ENCODE measurements at regions not wholly inside any gene's neighbourhood (a gene's known extent, or its start where the extent isn't known, plus 50 kb on each side); places are given as distances from the start of the nearest gene placed in this dataset.

GRCh38 chr9:10674586-10674985, 61.8 kb upstream of the PTPRD start:
- DNase-seq (ENCODE audit: low read depth in 2 of 3, low spot score in 2 of 3), result no peak

GRCh38 chr9:10678010-10678409, 65.2 kb upstream of the PTPRD start:
- DNase-seq (ENCODE audit: low read depth in 2 of 3, low spot score in 2 of 3), result no peak

GRCh38 chr9:10678790-10679189, 66.0 kb upstream of the PTPRD start:
- DNase-seq (ENCODE audit: low read depth in 2 of 3, low spot score in 2 of 3), result no peak

- no peak for DNase-seq (ENCODE audit: low read depth in 2 of 3, low spot score in 2 of 3)
Measured at GRCh38 chr9:10686943-10687342, 74.1 kb upstream of the PTPRD start.

GRCh38 chr9:10690546-10690945, 77.7 kb upstream of the PTPRD start:
- DNase-seq (ENCODE audit: low read depth in 2 of 3, low spot score in 2 of 3), result no peak

DNA sequence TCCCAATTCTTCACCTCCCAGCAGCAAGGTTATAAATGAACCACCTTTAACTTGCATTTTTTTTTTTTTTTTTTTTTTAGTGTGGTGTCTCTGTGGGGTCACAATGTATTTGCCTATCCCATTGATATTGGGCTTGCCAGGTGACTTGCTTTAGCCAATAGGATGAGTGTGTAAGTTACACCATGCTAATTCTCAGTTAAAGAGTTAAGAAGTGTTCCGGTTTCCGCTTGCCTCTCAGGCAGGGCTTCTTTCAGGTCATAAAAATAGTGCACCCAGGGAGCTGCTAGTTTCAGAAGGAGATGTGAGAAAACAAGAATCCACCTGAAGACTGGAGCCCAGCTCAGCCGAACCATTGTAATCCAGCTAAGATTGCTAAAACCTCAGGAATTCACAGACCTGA, 84.2 kb upstream of the PTPRD start:
- DNase-seq (ENCODE audit: low read depth in 2 of 3, low spot score in 2 of 3), result no peak

GRCh38 chr9:10700291-10700690, 87.5 kb upstream of the PTPRD start:
- no peak for DNase-seq (ENCODE audit: low read depth in 2 of 3, low spot score in 2 of 3)

GRCh38 chr9:10700915-10701314, 88.1 kb upstream of the PTPRD start:
- no peak for DNase-seq (ENCODE audit: low read depth in 2 of 3, low spot score in 2 of 3)

DNA sequence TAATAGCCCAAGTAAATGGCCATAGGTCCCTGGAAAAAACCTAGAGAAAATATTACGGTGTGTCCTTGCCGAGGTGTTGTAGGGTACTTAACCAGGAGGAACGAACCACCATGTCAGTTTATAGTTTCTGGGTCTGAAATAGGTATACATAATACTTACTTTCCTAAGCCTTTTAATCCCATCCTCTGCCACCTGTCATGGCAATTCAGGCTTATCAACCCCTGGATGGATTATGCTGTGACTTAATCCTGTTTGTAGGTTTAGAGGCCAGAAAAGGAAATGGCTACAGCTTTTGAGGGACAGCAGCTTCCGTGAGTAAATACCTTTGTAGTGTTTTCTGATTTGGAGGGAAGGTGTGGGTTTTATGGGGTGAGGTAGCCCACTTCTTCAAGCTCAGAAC, 89.1 kb upstream of the PTPRD start:
- DNase-seq (ENCODE audit: low read depth in 2 of 3, low spot score in 2 of 3), result no peak

DNA sequence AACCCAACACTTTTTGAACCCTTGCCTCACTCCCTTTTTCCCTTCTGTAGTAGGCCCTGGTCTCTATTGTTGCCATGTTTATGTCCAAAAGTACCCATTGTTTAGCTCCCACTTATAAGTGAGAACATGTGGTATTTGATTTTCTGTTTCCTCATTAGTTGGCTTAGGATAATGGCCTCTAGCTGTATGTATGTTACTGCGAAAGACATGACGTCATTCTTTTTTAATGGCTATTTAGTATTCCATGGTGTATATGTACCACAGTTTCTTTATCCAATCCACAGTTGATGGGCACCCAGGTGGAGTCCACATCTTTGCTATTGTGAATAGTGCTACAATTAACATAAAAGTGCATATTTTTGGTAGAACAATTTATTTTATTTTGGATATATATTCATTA, 90.3 kb upstream of the PTPRD start:
- DNase-seq (ENCODE audit: low read depth in 2 of 3, low spot score in 2 of 3), result no peak

GRCh38 chr9:10704720-10705119, 91.9 kb upstream of the PTPRD start:
- no peak for DNase-seq (ENCODE audit: low read depth in 2 of 3, low spot score in 2 of 3)

DNA sequence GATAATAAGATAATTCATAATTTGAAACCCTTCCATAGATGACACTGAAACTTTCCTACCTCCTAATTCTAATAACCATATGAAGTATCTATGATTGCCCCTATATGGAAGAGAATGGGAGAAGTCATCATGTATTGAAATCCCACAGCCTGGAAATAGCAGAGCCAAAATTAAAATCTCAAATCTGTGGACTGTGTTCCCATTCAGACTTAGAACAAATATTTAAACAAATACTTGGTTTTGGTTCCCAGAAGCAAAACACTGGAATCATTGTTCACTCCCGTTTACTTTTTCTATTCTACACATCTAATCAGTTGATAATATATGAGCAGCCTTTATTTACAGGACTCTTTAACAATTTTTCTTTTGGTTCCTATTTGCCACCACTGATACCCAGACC, 92.6 kb upstream of the PTPRD start:
- no peak for DNase-seq (ENCODE audit: low read depth in 2 of 3, low spot score in 2 of 3)

DNA sequence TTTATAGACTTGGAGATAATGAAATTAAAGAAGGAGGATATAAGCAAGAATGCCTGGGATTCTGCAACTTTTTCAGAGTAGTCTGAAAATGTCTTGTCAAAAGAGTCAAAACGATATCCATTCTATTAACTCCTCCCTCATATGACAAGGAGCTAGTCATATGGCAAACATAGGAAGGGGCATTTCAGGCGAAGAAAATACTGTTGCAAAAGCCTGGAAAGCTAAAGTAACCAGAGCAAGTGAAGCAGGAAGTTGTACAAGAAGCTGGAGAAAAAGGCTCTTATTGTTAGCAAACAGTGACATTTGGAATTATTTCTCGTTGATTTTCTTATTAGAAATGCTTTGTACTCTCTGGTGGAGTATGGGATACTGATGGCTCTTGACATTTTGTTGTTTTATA, 94.0 kb upstream of the PTPRD start:
- DNase-seq (ENCODE audit: low read depth in 2 of 3, low spot score in 2 of 3), result no peak

DNA sequence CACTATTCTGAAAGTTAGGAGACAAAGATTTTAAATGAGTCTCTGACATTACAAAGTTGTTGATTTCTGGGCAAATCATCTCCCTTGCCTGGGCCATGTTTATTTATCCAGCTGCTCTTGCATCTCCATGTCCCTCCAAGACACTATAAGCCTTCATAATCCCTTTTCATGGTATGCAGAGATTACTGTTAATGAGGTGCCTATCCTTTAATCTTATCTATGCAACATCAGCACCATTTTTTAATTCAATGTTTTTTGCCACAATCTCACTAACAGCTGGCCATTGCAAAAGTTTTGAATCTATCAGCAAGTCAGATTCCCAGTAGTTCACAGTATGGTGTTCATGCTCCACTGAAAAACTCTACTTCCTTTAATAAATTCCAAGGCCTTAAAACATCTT, 108.5 kb upstream of the PTPRD start:
- DNase-seq (ENCODE audit: low read depth in 2 of 3, low spot score in 2 of 3), result no peak

- no peak for DNase-seq (ENCODE audit: low read depth in 2 of 3, low spot score in 2 of 3)
Measured at GRCh38 chr9:10729213-10729612, 116.4 kb upstream of the PTPRD start.

DNA sequence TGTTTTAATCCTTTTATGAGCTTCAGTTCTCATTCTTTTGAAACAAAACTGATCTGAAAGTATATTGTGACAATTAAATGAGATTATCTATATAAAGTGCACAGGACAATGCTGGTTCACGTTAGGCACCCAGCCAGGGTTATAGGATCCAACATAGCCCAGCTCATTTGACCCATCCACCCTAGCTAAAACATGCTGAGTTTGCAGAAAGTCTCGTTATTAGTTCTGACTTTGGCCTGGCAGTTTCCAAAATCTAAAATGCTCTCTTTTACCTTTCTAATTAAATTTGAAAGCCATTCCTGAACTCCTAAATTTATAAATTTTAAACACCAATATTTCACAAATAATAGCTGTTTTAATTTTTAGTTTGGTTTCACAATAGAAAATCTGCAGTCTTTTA, 131.9 kb upstream of the PTPRD start:
- no peak for DNase-seq (ENCODE audit: low read depth in 2 of 3, low spot score in 2 of 3)

GRCh38 chr9:10753474-10753873, 140.7 kb upstream of the PTPRD start:
- no peak for DNase-seq (ENCODE audit: low read depth in 2 of 3, low spot score in 2 of 3)

GRCh38 chr9:10764481-10764880, 151.7 kb upstream of the PTPRD start:
- no peak for DNase-seq (ENCODE audit: low read depth in 2 of 3, low spot score in 2 of 3)

- no peak for DNase-seq (ENCODE audit: low read depth in 2 of 3, low spot score in 2 of 3)
Measured at GRCh38 chr9:10773136-10773535, 160.3 kb upstream of the PTPRD start.

GRCh38 chr9:10774051-10774450, 161.2 kb upstream of the PTPRD start:
- no peak for DNase-seq (ENCODE audit: low read depth in 2 of 3, low spot score in 2 of 3)

DNA sequence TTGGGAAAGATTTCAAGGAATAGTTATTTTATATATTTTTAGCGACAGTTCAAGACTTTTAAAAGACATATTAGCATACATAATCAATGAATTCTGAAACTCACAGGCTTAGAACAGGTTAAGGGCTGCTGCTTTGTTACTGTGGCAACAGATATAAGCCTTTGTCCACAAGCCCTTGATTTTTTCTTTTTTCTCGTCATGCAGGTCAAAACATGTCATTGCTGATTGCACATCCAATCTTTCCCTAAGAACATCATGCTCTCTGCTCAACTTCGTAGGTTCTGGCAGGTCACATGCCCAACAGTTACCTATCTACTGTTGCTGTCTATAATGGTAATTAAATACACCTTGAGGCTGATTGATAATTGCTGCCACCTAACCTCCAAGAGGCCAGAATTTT, 172.5 kb upstream of the PTPRD start:
- DNase-seq (ENCODE audit: low read depth in 2 of 3, low spot score in 2 of 3), result no peak

GRCh38 chr9:10793306-10793705, 180.5 kb upstream of the PTPRD start:
- DNase-seq (ENCODE audit: low read depth in 2 of 3, low spot score in 2 of 3), result no peak

DNA sequence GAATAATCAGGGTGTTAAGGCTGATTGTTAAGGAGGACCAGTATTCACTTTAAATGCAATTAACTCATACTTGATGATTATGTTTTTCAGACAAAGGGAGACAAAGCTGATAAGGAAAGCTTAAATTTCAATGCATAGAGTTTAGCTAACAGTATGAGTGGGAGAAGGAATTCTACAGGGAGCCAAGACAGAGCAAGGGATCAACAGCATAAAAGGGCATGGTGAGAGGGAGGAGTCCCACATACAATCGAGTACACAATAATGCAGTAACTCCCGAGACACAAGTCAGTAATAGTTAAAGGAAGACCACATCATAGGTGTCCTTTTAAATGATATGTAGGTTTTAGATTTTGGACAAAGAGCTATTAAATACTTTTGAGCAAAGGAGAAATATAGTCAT, 191.7 kb upstream of the PTPRD start:
- no peak for DNase-seq (ENCODE audit: low read depth in 2 of 3, low spot score in 2 of 3)

- no peak for DNase-seq (ENCODE audit: low read depth in 2 of 3, low spot score in 2 of 3)
Measured at GRCh38 chr9:10806868-10807267, 194.1 kb upstream of the PTPRD start.
